HepG2 (cell line): ENCODE measurements at regions not wholly inside any gene's neighbourhood (a gene's known extent, or its start where the extent isn't known, plus 50 kb on each side); places are given as distances from the start of the nearest gene placed in this dataset.

Experiments
- CTCF ChIP-seq: sonication (generic); formaldehyde crosslinking; IDR thresholded peaks from 2 replicates; pipeline ENCODE4 v1.5.0; 2020; ENCODE audit warnings: mild to moderate bottlenecking, missing genetic modification reagents, moderate library complexity
- POLR2A ChIP-seq, 2 experiments: IDR thresholded peaks; 2 replicates each; pipeline ENCODE4 v1.6.1; 2011; ENCODE audit warnings: low read depth in 2 of 2, low read length in 2 of 2, mild to moderate bottlenecking in 1 of 2, moderate library complexity in 1 of 2; ENCODE audit not compliant: insufficient read depth in 1 of 2
- RAD21 ChIP-seq: fragments of 450-650 bp; formaldehyde crosslinking; IDR thresholded peaks from 2 replicates; pipeline ENCODE4 v1.5.0; 2020; ENCODE audit warnings: mild to moderate bottlenecking
- SIN3B ChIP-seq: fragments of 150-350 bp; IDR thresholded peaks from 2 replicates; pipeline ENCODE4 v1.6.1; 2014; ENCODE audit warnings: low read length
- ZNF253 ChIP-seq: sonication (generic); formaldehyde crosslinking; IDR thresholded peaks from 2 replicates; pipeline ENCODE4 v1.8.0; 2022; ENCODE audit warnings: mild to moderate bottlenecking, missing genetic modification reagents, borderline replicate concordance
- ZNF331 ChIP-seq: sonication (generic); formaldehyde crosslinking; IDR thresholded peaks from 2 replicates; pipeline ENCODE4 v1.4.0; 2020; ENCODE audit warnings: missing genetic modification reagents

- TF ChIP-seq RAD21 (CRISPR knock-in tag) (no peak), POLR2A (IDR thresholded peaks at IDR 0.05; ENCODE audit: insufficient read depth in 1 of 2, low read depth in 2 of 2, low read length in 2 of 2) (no peak), ZNF253 (no peak), ZNF331 (CRISPR knock-in tag) (no peak), CTCF (CRISPR knock-in tag) (no peak), SIN3B (no peak)
Measured at GRCh38 chr6:148069256-148069655, 273.4 kb upstream of the SASH1 start.
